NCI-H510A treated with DMSO at 0.1 percent for 48 hours (cell line): ENCODE measurements at regions not wholly inside any gene's neighbourhood (a gene's known extent, or its start where the extent isn't known, plus 50 kb on each side); places are given as distances from the start of the nearest gene placed in this dataset.

ENCODE experiments used
- DNase-seq: peaks from one replicate; lab custom pipeline; 2025; lab: John Stamatoyannopoulos, UW

DNA sequence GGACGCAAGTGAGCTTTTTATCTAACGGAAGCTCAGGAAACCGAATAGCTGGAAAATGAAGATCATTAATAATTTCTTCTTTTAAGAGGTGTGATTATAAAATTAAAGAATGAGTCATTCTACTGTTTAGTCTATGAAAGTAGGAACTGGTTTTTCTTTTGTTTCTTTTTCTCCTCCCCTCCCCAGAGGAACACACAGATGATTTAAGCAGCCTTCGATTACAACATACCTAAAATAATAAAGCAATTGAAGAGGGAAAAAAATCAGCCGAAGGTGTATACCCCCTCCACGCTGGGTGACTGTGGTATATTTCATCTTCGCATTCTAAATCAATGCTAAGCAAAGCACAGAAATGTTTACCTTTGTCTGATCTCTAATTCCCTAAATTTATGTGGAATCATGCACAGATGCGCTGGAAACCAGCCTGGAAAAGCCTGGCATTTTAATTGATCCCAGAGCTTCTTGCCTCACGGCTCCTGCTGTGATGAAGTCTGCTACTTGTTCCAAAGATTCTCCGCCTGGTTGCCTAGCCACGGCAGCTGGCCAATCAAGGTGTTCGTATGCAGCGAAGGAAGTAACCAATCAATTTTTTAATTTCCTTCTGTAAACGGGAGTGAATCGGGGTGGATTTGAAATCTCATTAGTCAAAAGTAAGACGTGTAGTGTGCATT is 133.9 kb downstream of the FANCF start:
- DNase-seq = no peak

DNA sequence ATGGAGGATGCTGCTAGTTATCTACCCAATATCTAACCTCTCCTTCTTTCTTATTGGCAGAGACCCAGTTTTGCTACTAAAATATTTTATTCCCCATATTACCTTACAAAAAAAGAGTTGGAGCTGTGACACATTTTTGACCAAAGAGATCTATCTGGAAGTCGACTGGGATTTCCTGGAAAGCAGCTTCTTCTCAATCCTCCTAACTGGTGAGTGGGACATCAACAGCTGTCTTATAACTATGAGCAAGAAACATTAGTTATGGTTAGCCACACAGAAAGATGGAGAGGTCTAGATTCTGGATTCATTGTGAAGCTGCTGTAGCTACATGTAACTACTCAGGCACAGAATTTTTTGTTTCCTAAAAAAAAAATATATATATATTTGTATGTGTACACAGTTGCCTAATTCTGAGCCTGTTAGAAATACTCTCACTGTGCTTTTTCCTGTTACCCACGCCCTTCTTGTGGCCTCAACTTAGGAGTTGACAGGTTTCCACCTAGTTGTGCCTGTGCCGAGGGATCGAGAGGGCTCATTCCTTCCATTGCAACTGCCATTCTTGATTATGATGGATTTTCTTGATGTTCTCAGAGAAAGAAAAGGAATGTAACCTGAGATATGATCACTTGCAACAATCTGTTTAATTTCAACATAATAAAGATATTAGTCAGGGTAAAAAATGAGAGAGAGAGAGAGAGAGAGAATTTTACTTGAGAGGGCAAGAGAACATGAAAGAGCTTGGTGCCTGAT is 142.0 kb downstream of the SLC17A6 start:
- no peak for DNase-seq

DNA sequence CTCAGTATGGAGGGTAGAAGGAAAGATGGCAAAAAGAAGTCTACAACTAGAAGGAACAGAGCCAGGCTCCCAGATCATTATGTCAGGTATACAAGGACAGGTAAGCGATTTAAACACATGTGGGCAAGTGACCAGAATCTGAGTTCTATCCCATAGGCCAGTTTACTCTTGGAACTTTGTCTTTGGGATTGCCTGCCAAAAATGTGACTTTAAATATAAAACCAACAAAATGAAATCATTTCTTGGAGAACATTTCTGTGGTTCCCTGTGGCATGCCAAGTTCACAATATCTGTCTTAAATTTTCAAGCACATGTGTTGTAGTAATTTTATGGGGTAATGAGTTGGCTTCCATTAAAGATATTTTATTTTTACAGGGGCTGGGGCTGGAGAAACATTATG is 141.0 kb downstream of the SLC17A6 start:
- DNase-seq = no peak

DNA sequence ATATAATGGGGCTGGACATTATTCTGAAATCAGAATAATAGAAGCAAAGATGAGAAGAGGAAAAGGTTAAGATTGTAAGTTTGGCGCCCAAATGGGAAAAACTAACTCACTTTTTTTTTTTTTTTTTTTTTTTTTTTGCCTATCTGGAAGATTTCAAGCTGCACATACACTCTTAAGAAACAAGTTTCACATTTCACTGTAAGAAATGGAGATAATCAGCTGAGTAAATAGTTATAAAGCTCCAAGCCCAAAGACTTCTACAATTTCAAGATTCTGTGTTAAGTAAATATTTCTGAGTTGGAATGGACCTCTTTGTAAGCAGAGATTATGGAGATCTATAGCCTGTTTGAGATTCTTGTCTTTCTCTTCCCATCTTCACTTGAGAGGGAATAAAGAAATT is 140.0 kb downstream of the SLC17A6 start:
- DNase-seq = no peak

DNA sequence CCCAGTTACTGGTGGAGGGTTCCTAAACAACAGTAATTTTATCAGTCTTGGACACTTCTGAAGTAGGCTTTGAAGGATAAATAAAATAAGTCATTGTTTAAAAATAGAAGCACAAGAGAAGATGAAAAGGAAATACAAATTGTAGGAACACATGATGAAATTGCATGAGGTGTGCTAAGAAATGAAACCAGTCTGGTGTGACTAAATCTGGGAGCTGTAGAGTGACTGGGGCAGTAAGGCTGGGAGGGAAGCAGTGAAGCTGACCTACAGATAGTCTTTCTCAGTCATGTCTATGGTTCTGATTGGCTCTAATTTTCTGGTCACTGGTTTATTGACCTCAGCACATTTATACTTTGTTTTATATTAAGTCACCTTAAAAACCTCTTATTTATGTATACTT is 139.1 kb downstream of the SLC17A6 start:
- DNase-seq = no peak

DNA sequence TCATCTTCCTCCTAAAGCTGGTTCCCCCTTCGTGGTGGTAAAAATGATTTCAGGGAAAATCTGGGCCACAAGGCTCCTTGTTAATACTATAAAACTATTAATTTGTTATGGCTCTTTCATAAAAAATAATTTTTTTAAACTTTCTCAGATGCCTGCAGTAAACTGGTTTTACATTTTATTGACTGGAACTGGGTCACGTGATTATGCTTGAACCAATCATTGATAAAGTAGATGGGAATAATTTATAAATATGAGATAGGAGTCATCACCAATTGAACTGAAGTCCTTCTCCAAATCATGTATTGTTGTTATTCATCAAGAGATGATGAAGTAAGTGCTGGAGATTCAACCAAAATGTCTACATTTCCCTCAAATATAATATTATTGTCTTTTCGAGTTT is 138.4 kb downstream of the SLC17A6 start:
- no peak for DNase-seq

DNA sequence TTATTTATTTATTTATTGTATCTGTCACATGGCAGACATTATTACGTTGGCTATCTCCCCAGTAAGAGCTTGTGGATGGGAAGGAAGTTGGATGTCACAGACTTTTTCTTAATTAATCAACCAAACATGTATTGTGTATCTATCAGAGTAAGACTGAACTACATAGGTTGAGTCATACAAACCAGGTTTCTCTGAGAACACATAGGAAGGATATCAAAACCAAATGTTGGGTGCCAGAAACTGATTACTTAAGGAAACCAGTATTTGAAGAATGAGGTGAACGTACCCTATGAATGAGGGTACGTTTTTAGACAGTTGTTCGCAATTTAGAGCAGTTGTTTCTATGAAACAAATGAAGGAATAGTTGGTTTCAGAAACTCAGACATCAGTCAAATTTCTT is 136.4 kb downstream of the SLC17A6 start:
- no peak for DNase-seq

DNA sequence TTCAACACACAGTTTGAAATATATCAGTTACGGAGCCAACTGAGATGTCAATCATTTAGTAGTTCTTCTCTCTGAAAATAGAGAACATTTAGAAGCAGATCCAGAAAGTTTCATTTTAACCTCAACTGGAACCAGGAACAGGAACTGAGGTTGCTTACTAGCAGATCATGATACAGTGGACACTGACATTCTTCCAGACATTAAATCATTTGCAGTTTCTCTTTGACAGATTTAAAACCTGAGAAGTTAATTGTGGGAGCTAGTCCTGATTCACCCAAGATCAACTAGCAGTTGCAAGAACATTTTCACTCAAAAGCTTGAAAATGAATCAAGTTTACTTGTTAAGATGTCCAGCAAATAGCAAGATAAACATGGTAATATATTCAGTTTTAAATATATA is 135.4 kb downstream of the SLC17A6 start:
- no peak for DNase-seq

DNA sequence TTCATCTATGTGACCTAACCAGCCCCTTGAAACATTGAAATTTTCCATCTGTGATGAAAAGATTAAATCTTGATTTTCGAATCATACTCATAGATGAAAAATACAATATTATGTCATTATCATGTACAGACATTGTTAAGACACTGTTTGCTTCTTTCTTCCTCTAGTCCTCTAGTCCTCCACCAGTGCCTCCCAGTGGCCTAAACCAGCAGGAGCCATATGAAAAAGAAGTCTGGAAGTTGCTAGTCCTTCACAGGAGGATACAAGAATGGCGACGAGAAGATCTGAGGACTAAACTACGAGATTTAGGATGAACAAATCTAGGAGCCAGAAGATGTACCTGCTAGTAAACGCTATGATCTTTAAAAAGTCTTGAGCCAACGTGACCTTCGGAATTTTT is 134.1 kb downstream of the SLC17A6 start:
- DNase-seq = no peak

DNA sequence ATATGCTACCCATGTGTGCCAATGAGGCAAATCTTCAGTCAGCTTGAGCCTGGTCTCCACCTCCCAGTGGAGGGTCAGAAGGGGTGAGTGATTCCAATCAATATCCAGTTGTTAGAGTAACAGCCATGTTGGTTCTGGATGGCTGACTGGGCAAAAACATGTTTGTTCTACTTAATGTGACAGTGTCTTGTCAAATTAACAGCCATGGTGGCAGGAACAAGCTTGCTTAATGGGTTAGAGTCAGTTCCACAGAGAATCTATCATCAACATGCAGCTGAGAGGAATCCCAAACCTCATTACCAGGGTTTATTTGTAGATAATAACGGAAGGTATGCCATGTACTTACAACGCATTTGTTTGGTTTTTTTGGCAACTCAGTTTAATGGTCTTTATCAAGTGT is 133.2 kb downstream of the SLC17A6 start:
- DNase-seq = no peak

DNA sequence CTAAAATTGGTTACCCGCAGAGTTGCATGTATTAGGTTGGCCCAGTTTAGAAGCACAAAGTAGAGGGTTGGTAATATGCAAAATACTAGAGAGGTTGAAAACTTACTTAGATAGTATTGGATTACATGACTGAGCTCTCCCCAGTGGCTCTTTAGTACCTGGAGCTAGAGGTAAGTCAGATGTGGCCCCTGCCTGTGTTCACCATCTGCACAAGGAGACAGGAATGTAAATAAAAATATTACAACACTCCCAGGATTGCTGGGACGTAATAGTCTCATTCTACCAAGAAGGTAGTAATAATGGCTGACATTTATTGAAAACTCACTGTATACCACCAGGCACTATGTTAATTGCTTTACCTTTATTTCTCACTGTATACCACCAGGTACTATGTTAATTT is 129.6 kb downstream of the SLC17A6 start:
- DNase-seq = no peak

DNA sequence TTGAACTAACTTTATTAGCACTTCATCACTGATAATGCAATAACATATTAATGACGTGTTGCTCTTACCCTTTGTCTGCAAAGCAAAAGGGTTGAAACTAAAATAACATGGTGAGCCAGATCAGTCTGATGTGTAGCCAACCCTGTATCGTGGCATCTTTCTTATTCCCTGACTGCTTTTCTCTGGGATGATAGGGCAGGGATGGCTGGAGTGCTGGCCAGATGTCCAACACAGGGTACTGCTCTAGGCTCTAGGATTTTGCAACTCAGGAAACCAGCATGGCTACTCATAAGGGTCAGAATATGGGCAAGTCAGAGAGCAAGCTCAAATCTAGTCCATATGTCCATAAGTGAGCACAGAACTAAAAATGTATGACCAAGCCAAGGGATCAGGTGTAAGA is 129.1 kb downstream of the SLC17A6 start:
- no peak for DNase-seq

DNA sequence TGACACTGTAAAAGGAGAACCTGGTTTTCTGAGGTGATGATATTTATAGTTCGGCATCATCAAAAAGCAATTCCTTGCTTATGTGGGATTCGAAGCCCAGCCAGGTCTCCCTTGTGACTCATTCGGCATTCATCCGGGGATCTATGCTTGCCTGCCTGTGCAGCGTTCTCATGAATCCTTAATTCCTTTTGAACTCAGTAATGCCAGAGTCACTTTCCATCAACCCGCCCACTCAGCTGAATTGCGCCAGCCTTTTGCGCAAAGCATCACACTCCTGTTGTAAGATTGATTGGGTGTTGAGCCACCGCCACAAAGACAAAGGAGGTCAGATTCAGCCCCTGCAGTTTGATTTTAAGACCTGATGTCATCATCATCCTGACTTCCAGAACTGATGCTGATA is 128.6 kb downstream of the SLC17A6 start:
- DNase-seq = no peak

DNA sequence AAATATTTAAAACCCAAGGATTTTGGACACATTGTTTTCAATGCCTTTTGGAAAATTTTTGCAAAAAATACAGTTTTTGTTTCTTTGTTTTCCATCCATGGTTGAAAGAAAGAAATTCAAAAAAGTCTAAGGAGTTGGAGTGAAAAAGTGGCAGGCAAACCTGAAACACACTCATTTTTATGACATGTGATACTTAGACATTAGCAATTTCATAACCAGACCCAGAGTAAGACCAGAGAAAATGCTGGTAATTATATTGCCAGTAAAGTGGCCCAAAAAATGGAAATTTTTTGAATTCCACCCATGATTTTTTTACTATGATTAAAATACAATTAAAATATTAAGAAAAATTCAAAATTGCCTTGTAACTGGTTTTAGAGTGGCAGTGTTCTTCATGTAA is 128.2 kb downstream of the SLC17A6 start:
- no peak for DNase-seq

DNA sequence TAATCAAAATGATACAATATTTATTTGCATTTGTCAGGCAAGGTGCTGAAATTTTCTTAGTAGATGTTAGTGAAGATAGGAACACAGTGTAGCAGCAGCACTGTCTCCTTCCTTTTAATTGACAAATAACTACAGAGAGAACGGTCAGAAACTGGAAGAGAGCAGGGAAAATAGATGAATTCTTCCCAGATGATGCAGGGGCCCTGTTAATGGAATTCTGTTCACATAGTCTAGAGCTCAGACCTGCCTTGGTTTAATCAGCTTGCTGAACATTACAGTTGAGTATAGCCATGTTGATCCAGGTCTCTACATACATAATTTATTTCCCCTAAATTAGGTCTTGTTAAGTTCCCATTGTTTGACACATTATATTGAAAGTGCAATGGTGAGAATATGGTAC is 127.4 kb downstream of the SLC17A6 start:
- DNase-seq = no peak

DNA sequence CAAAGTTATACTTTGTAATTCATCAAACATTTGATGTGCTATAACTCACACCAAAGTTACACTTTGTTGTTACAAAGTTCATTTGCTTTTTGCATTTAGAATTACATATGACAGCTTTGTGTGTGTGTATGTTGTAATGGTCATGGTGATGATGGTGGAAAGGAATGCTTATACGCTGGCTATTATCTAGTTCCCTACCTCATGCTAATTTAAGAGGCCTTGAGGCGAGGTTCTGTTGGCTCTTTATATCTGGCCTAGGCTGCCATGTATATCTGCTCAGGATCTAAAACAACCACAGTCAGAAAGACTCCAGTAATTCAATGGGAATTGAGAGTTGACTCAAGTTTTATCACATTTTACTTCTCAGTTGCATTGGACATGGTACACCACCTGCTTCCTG is 123.4 kb downstream of the SLC17A6 start:
- no peak for DNase-seq

DNA sequence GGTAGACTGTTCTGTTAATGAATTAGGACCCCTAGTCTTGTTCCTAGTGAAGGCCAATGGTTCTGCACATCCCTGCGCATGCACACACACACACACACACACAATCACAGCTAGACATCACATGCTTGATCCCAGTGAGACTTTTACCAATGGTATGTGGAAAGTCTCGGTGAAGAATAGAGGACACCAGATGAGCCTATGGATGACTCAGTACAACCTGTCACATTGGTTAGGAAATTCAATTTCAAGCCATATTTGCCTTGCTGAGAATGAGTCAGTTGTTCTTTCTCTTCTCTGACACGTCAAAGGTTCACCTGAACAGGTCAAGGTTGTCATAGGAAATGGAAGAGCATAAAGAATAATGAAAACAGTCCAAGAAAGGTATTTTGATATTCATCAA is 122.0 kb downstream of the SLC17A6 start:
- DNase-seq = no peak

DNA sequence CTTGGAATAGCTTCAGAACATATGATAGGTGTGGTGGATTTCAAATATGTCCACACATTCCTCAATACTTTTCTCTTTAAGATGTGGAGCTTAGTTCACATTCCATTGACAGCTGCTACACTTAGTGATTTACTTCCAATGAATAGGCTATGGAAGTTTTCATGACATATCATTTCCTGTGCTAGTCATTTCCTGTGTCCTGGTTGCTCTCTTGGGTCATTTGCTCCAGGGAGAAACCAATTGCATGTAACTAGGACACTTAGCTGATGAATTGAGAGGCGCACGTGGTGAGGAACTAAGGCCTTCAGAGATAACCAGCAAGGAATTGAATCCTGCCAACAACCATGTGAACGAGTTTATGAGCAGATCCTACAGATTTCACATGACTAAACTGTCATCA is 120.9 kb downstream of the SLC17A6 start:
- DNase-seq = no peak

DNA sequence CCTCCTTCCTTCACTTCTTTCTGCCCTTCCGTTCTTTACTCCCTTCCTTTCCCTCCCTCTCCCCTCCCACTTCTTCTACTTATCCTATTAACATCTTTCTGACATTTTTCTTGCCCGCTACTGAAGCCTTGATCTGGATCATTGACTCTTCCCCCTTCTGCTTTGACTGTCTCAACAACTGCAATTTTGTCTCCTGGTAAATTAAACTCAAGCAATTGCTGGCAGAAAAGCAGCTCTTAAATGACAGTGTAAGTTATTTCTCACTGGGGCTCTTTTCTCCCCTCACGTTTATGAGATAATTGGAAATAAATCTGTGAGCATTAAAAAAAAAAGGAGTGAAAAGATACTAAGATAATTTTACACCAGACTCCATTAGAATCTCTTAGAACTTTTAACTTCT is 120.0 kb downstream of the SLC17A6 start:
- DNase-seq = no peak

DNA sequence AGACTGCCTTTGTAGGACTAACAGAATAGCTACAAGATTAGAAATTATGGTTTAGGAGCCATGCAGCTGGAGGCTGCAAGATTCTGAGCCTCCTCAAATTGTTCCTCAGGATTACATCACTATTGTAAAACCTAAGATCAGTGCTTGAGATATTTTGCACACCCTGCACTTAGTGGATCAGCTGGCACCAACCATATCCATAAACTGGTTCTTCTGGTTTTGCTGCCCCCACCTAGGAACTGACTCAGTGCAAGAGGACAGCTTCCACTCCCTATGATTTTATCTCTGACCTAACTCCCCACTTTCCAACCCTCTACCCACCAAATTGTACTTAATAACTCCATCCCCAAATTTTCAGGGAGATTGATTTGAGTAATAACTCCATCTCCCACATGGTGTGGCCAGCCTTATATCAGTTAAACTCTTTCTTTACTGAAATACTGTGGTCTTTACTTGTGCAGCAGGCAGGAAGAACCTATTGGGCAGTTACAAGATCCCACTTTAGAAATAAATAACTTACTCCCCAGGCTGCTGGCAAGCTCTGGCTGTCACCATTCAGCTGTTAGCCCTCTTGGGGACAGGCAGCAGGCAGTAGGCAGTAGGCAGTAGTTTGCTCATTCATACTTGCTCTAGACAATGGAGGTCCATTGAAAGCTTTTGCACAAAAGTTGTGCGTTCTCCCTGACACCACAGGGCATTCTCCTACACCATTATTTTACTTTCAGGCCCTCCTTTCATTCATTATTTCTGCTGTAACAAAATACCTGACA is 119.0 kb downstream of the SLC17A6 start:
- peak; percentile 53 for DNase-seq

DNA sequence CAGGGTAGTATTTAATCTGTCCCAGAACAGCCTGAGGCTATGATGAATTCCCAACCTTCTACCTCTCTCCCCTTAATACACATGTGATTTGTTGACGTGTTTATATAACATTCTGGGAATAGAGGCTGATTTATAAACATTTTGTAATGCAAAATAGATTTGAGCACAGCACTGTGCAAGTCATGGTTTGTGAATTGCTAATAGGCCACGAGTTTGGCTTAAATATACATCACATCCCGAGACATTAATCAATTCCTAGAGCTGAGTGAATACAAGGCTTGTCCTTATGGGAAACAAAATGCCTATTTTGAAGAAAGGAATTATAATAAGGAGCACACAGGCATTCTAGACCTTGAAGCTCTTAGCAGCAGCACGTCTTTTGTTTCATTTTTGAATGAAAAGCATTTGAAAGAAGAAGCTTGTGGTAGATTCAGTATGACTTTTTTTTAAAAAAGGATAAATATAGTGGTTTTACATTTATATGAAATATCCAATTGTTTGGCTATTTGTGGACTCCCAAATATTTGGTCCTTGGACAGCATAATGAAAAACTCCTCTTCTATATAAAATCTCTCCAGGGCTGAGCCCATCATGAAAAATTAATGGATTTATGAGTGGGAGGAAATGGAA is 116.4 kb downstream of the SLC17A6 start:
- DNase-seq = no peak

DNA sequence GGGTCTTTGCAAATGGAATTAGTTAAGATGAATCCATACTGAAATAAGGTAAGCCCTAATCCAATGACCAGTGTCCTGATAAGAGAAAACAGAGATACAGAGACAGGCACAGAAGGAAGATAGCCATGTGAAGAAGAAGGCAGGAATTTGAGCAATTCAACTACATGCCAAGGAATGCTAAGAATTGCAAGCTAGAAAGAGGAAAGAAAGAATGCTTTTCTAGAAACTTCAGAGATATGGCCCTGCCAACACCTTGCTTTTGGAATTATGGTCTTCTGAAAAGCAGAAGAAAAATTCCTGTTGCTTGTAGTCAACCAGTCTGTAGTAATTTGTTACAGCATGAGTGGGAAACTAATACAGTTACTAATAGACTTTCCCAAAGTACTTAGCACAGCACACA is 111.3 kb downstream of the SLC17A6 start:
- no peak for DNase-seq

DNA sequence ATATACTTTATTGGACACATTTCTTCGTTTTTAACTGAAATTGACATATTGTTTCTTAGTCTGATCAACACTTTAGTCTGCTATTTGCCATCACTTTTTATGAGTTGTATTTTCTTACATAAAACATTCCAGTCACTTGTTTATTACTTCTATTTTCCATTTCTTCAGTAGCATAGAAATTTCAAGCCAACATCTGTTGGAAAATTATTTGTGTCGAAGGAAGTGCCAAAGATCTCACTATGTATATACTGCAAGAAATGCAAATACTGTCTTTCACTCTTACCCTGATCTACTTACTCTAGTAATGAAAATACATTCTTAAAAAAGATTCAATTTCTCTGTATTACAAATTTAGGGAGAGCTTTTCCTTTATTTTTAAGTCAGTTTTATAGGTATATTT is 105.9 kb downstream of the SLC17A6 start:
- DNase-seq = no peak
